Neural progenitor cell (in vitro differentiated cells): ENCODE measurements at regions not wholly inside any gene's neighbourhood (a gene's known extent, or its start where the extent isn't known, plus 50 kb on each side); places are given as distances from the start of the nearest gene placed in this dataset.

ENCODE experiments used
- DNase-seq: peaks from one replicate; pipeline ENCODE4 v3.0.0-alpha.2; 2016; ENCODE audit warnings: low spot score
- H2AFZ ChIP-seq: fragments of 200-600 bp; sonication (generic); replicated peaks from 2 replicates; pipeline ENCODE4 v1.6.1; 2016; ENCODE audit warnings: antibody characterized with exemption
- H3F3A ChIP-seq: fragments of 200-600 bp; sonication (generic); 2 replicates; pipeline ENCODE4 v1.6.1; 2016; ENCODE audit warnings: antibody characterized with exemption, low read depth
- H3K27ac ChIP-seq: fragments of 200-600 bp; sonication (generic); 2 replicates; pipeline ENCODE4 v1.5.1; 2016; ENCODE audit warnings: mild to moderate bottlenecking
- H3K27me3 ChIP-seq: fragments of 200-600 bp; sonication (generic); 2 replicates; pipeline ENCODE4 v1.6.1; 2016; ENCODE audit warnings: mild to moderate bottlenecking, moderate library complexity
- H3K36me3 ChIP-seq: fragments of 200-600 bp; sonication (generic); 2 replicates; pipeline ENCODE4 v1.5.1; 2016
- H3K4me1 ChIP-seq: fragments of 200-600 bp; sonication (generic); 2 replicates; pipeline ENCODE4 v1.6.1; 2016; ENCODE audit warnings: mixed run types
- H3K4me2 ChIP-seq: fragments of 200-600 bp; sonication (generic); 2 replicates; pipeline ENCODE4 v1.6.1; 2016
- H3K4me3 ChIP-seq: fragments of 200-600 bp; sonication (generic); 2 replicates; pipeline ENCODE4 v1.5.1; 2016
- H3K79me2 ChIP-seq: fragments of 200-600 bp; sonication (generic); 2 replicates; pipeline ENCODE4 v1.6.1; 2016; ENCODE audit warnings: low read depth
- H3K9ac ChIP-seq: fragments of 200-600 bp; sonication (generic); 2 replicates; pipeline ENCODE4 v1.6.1; 2016
- H3K9me3 ChIP-seq: fragments of 200-600 bp; sonication (generic); 2 replicates; pipeline ENCODE4 v1.5.1; 2016; ENCODE audit warnings: low read depth
- H4K20me1 ChIP-seq: fragments of 200-600 bp; sonication (generic); 2 replicates; pipeline ENCODE4 v1.6.1; 2016; ENCODE audit warnings: low read depth
- H3K27ac Mint-ChIP-seq: 3 replicates; pipeline ENCODE4 v1.8.0; 2021; ENCODE audit warnings: mixed read lengths
- H3K27me3 Mint-ChIP-seq: 2 replicates; pipeline ENCODE4 v1.8.0; 2022; ENCODE audit warnings: low read depth, mild to moderate bottlenecking, inconsistent platforms, moderate library complexity, mixed read lengths; ENCODE audit not compliant: insufficient read depth
- H3K36me3 Mint-ChIP-seq: 3 replicates; pipeline ENCODE4 v1.8.0; 2021; ENCODE audit warnings: mixed read lengths
- H3K4me1 Mint-ChIP-seq: 3 replicates; pipeline ENCODE4 v1.8.0; 2021; ENCODE audit warnings: mixed read lengths
- H3K4me3 Mint-ChIP-seq: 3 replicates; pipeline ENCODE4 v1.8.0; 2021; ENCODE audit warnings: mild to moderate bottlenecking, moderate library complexity, mixed read lengths
- H3K9me3 Mint-ChIP-seq: 3 replicates; pipeline ENCODE4 v1.8.0; 2020; ENCODE audit warnings: mixed read lengths
- EZH2 ChIP-seq: fragments of 200-600 bp; sonication (generic); IDR thresholded peaks from 2 replicates; pipeline ENCODE4 v1.6.1; 2017; ENCODE audit warnings: antibody characterized with exemption, mild to moderate bottlenecking, moderate library complexity
- EZH2phosphoT487 ChIP-seq: fragments of 200-600 bp; sonication (generic); IDR thresholded peaks from 2 replicates; pipeline ENCODE4 v1.6.1; 2017; ENCODE audit warnings: antibody characterized with exemption
- TF ChIP-seq, protein P1 (sequence below): fragments of 200-600 bp; sonication (generic); IDR thresholded peaks from 2 replicates; pipeline ENCODE4 v1.5.1; 2017; ENCODE audit warnings: antibody characterized with exemption, mild to moderate bottlenecking

DNA sequence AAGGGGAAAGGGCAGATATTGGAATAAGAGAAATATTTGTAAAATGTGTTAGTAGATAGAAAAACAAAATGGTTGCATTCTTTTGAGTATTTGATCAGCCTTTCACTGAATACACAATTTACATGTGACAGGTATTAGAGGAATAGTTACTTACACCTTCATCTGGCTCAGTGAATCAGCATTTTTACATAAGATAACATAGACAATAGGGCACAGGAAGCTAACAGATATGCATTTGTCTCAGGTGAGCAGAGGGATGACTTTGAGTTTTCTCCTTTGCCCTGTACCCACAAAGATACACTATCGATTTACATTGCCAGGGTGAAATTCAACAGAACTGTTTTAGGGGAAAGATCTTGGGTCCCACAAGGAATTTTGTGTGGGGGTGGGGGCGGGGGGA, 373.1 kb upstream of the NETO1 start:
- no peak overlapping the region for H3K27ac Mint-ChIP-seq
- no peaks in the 10 kb centered on the region for H3K27me3 ChIP-seq
- H3K9ac ChIP-seq, result no peak overlapping the region
- no peaks in the 10 kb centered on the region for H3K4me1 ChIP-seq
- no peaks in the 10 kb centered on the region for H3K79me2 ChIP-seq
- no peak overlapping the region for H3K4me2 ChIP-seq
- no peaks in the 10 kb centered on the region for H3K36me3 Mint-ChIP-seq
- no peaks in the 10 kb centered on the region for H3K9me3 Mint-ChIP-seq
- no peak overlapping the region for H3K27ac ChIP-seq
- no peak overlapping the region for H2AFZ ChIP-seq
- H3K4me3 ChIP-seq, result no peak overlapping the region
- H3K27me3 Mint-ChIP-seq, result no peaks in the 10 kb centered on the region
- DNase-seq, result no peak
- H3K4me1 Mint-ChIP-seq, result peaks cover 8% of the 10 kb centered on the region
- TF ChIP-seq EZH2phosphoT487, result no peak
- no peak for TF ChIP-seq EZH2
- TF ChIP-seq, protein P1, sequence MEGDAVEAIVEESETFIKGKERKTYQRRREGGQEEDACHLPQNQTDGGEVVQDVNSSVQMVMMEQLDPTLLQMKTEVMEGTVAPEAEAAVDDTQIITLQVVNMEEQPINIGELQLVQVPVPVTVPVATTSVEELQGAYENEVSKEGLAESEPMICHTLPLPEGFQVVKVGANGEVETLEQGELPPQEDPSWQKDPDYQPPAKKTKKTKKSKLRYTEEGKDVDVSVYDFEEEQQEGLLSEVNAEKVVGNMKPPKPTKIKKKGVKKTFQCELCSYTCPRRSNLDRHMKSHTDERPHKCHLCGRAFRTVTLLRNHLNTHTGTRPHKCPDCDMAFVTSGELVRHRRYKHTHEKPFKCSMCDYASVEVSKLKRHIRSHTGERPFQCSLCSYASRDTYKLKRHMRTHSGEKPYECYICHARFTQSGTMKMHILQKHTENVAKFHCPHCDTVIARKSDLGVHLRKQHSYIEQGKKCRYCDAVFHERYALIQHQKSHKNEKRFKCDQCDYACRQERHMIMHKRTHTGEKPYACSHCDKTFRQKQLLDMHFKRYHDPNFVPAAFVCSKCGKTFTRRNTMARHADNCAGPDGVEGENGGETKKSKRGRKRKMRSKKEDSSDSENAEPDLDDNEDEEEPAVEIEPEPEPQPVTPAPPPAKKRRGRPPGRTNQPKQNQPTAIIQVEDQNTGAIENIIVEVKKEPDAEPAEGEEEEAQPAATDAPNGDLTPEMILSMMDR, result no peak
- no peaks in the 10 kb centered on the region for H3K36me3 ChIP-seq
- H3K9me3 ChIP-seq, result no peaks in the 10 kb centered on the region
- H3F3A ChIP-seq, result no peaks in the 10 kb centered on the region
- no peak overlapping the region for H3K4me3 Mint-ChIP-seq
- no peaks in the 10 kb centered on the region for H4K20me1 ChIP-seq

DNA sequence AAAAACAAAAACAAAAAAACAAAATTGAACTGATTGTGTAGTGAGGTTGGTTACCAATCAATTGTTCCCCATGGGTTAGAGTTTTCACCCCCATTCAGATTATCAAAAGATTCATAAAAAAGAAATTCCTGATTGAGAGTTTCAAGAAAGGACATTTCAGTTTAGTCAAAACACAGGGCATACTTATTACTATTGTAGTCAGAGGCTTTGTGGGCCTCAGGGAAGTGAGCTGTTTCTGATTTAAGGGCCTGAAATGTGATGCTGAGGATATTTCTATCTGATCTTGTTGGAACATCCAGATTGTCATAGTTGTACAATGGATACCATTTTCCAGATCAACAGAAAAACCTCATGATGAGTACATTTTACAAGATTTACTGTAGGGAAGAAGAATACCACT, 368.1 kb upstream of the NETO1 start:
- Histone ChIP-seq H4K20me1 (no peaks in the 10 kb centered on the region), H3K27ac (no peak overlapping the region), H3K9ac (no peak overlapping the region), H3F3A (no peaks in the 10 kb centered on the region), H3K4me1 (no peaks in the 10 kb centered on the region), H3K4me2 (no peak overlapping the region), H3K79me2 (no peaks in the 10 kb centered on the region), H3K36me3 (no peaks in the 10 kb centered on the region), H3K27me3 (no peaks in the 10 kb centered on the region), H3K9me3 (no peaks in the 10 kb centered on the region), H2AFZ (no peak overlapping the region), H3K4me3 (no peak overlapping the region)
- no peaks in the 10 kb centered on the region for H3K4me1 Mint-ChIP-seq
- H3K27me3 Mint-ChIP-seq, result peaks cover 3% of the 10 kb centered on the region
- H3K27ac Mint-ChIP-seq, result no peak overlapping the region
- no peak for DNase-seq
- TF ChIP-seq, protein P1, result no peak
- TF ChIP-seq EZH2phosphoT487, result no peak
- TF ChIP-seq EZH2, result no peak
- H3K36me3 Mint-ChIP-seq, result no peaks in the 10 kb centered on the region
- no peaks in the 10 kb centered on the region for H3K9me3 Mint-ChIP-seq
- no peak overlapping the region for H3K4me3 Mint-ChIP-seq

DNA sequence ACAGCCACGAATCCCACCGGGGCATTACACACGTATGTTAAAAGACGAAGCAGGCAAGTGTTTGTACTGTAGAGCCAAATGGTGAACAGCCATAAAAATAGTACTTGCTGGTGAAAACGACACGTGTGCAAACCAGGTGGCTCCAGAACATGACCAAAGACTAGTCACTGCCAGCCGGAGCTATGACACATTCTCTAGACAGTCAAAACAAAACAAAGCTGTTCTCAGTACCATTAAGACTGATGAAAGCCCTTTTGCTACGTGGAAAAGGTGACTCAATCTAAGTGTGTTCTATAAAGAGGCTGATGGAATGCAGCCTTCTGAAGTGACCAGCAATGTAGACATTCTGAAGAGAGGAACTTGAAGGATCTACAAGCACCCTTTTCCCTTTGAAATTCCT, 367.7 kb upstream of the NETO1 start:
- Histone ChIP-seq H3K79me2 (no peaks in the 10 kb centered on the region), H3K4me2 (no peak overlapping the region), H3K9ac (no peak overlapping the region), H2AFZ (no peak overlapping the region), H3K36me3 (no peaks in the 10 kb centered on the region), H3K9me3 (no peaks in the 10 kb centered on the region), H3K4me3 (no peak overlapping the region), H3K27ac (no peak overlapping the region), H3K4me1 (no peaks in the 10 kb centered on the region), H3F3A (no peaks in the 10 kb centered on the region), H3K27me3 (no peaks in the 10 kb centered on the region), H4K20me1 (no peaks in the 10 kb centered on the region)
- Mint-ChIP-seq H3K27me3 (peaks cover 3% of the 10 kb centered on the region), H3K9me3 (no peaks in the 10 kb centered on the region), H3K4me3 (no peak overlapping the region), H3K4me1 (no peaks in the 10 kb centered on the region), H3K27ac (no peak overlapping the region), H3K36me3 (no peaks in the 10 kb centered on the region)
- no peak for DNase-seq
- TF ChIP-seq, protein P1, result no peak
- no peak for TF ChIP-seq EZH2phosphoT487
- TF ChIP-seq EZH2, result no peak

DNA sequence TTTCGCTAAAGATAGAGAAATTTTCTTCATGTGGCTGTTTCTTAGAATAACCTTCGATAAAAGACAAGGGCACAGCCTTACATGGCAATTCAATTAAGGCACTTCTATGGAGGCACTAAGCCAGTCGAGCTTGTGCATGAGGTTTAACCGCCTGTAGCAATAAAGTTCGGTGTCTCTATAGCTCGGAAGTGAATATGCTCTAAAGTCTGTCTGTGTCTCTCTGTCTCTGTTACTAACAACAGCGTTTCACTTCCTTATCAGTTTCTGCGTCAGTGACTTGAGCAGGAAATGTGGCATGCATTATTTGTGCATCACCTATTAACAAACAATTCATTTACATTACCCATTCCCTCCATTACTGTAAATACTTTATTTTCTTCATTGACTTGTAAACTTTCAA, 365.1 kb upstream of the NETO1 start:
- Histone ChIP-seq H3K4me3 (no peak overlapping the region), H2AFZ (no peak overlapping the region), H3K27ac (no peak overlapping the region), H3K36me3 (no peaks in the 10 kb centered on the region), H3K79me2 (no peaks in the 10 kb centered on the region), H4K20me1 (no peaks in the 10 kb centered on the region), H3K9me3 (no peaks in the 10 kb centered on the region), H3K4me2 (no peak overlapping the region), H3K4me1 (no peaks in the 10 kb centered on the region), H3K27me3 (no peaks in the 10 kb centered on the region), H3F3A (no peaks in the 10 kb centered on the region), H3K9ac (no peak overlapping the region)
- Mint-ChIP-seq H3K4me3 (no peak overlapping the region), H3K9me3 (no peaks in the 10 kb centered on the region), H3K36me3 (no peaks in the 10 kb centered on the region), H3K4me1 (no peaks in the 10 kb centered on the region), H3K27ac (no peak overlapping the region), H3K27me3 (peaks cover 3% of the 10 kb centered on the region)
- DNase-seq, result no peak
- TF ChIP-seq EZH2phosphoT487 (no peak), EZH2 (no peak)
- TF ChIP-seq, protein P1, result no peak
